ENCODE measurements at regions not wholly inside any gene's neighbourhood (a gene's known extent, or its start where the extent isn't known, plus 50 kb on each side); places are given as distances from the start of the nearest gene placed in this dataset.
"Not testable (repeated sequence)": the region's sequence is repeated elsewhere in the genome, so short reads cannot be mapped to it uniquely, and the experiment has no call there.

DNA sequence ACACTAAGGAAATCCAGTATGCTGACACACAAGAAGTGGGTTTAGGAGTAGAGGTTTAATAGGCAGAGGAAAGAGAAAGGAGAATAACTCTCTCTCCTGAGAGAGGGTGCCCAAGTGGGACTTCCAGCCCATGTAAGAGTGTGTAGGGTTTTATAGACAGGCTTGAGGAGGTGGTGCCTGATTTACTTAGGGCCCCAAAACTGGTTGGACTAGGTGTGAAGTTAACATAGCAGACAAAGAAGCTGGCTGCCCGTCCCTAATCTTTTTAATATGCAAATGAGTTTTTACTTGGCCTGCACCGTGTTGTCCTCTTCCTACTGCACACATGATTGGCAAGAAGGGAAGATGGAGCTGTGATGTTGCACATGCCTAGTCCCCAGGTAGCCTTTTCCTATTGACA lies 752.5 kb upstream of the SLITRK5 start:
- ATAC-seq: no peak
- Histone ChIP-seq H3K4me1 (no peaks in the 10 kb centered on the region), H3K36me3 (ENCODE audit: insufficient read depth in 1 of 2, low read depth in 1 of 2) (no peaks in the 10 kb centered on the region), H3K27ac (no peak overlapping the region), H3K27me3 (ENCODE audit: insufficient read depth in 3 of 3, low read length in 2 of 3) (no peaks in the 10 kb centered on the region), H3K4me3 (no peak overlapping the region), H3K9me3 (no peaks in the 10 kb centered on the region)
- DNase-seq: no peak
- intact Hi-C loops (cut with DNase I): no loop called here
- TF ChIP-seq, protein P1, sequence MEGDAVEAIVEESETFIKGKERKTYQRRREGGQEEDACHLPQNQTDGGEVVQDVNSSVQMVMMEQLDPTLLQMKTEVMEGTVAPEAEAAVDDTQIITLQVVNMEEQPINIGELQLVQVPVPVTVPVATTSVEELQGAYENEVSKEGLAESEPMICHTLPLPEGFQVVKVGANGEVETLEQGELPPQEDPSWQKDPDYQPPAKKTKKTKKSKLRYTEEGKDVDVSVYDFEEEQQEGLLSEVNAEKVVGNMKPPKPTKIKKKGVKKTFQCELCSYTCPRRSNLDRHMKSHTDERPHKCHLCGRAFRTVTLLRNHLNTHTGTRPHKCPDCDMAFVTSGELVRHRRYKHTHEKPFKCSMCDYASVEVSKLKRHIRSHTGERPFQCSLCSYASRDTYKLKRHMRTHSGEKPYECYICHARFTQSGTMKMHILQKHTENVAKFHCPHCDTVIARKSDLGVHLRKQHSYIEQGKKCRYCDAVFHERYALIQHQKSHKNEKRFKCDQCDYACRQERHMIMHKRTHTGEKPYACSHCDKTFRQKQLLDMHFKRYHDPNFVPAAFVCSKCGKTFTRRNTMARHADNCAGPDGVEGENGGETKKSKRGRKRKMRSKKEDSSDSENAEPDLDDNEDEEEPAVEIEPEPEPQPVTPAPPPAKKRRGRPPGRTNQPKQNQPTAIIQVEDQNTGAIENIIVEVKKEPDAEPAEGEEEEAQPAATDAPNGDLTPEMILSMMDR (IDR thresholded peaks at IDR 0.05): no peak
- 25 to 41% (median 31%) methylated on average over 2 of the region's 2 CpGs for WGBS, 3 donors

DNA sequence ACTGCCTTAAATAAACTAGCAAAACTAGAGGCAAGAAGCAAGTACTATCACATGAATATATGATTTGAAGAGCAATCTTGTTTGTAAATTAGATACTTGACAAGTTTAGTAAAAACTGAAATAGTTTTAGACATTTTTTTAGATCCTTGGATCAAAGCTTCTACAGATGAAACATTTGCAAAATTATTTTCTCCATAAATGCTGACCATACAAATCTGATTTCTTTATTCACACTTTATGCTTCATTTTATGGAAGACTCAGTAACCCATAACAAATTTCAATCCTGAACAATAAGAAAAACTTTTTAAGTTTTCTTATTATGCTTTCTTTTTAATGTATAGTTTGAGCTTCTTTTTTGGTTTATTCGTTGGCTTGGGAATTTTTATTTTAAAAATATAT lies 750.2 kb upstream of the SLITRK5 start:
- Histone ChIP-seq H3K27ac (no peak overlapping the region), H3K4me1 (no peaks in the 10 kb centered on the region), H3K9me3 (no peaks in the 10 kb centered on the region), H3K27me3 (ENCODE audit: insufficient read depth in 3 of 3, low read length in 2 of 3) (no peaks in the 10 kb centered on the region), H3K36me3 (ENCODE audit: insufficient read depth in 1 of 2, low read depth in 1 of 2) (no peaks in the 10 kb centered on the region), H3K4me3 (no peak overlapping the region)
- no peak for ATAC-seq
- WGBS, 3 donors: 70 to 75% (median 71%) methylated on average over 1 of the region's 1 CpG
- DNase-seq: no peak
- TF ChIP-seq, protein P1 (IDR thresholded peaks at IDR 0.05): no peak
- intact Hi-C loops (cut with DNase I): no loop called here

DNA sequence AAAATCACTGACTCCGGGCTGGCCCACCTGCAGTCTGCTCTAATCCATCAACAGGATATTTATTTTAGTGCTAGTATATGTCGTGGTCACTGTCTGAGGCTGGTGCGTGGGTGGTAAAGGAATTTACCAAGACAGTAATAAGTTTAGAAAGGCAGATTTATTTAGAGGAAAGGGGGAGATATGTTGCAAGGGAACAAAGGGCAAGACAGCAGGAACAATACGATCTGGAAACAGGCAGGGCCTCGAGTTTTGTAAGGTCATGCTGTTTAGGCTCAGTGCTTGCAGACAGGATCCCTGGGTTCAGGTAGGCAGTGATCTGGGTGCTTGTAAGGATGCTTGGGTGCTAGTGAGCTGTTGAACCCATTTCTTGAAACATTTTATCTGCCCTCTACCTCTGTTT lies 748.2 kb upstream of the SLITRK5 start:
- ATAC-seq (no peak), DNase-seq (no peak)
- Histone ChIP-seq H3K9me3 (no peaks in the 10 kb centered on the region), H3K4me1 (no peaks in the 10 kb centered on the region), H3K36me3 (ENCODE audit: insufficient read depth in 1 of 2, low read depth in 1 of 2) (no peaks in the 10 kb centered on the region), H3K4me3 (no peak overlapping the region), H3K27ac (no peak overlapping the region), H3K27me3 (ENCODE audit: insufficient read depth in 3 of 3, low read length in 2 of 3) (no peaks in the 10 kb centered on the region)
- WGBS, 3 donors: 43 to 49% (median 43%) methylated on average over 5 of the region's 5 CpGs
- intact Hi-C loops (cut with DNase I): no loop called here
- TF ChIP-seq, protein P1 (IDR thresholded peaks at IDR 0.05): no peak

DNA sequence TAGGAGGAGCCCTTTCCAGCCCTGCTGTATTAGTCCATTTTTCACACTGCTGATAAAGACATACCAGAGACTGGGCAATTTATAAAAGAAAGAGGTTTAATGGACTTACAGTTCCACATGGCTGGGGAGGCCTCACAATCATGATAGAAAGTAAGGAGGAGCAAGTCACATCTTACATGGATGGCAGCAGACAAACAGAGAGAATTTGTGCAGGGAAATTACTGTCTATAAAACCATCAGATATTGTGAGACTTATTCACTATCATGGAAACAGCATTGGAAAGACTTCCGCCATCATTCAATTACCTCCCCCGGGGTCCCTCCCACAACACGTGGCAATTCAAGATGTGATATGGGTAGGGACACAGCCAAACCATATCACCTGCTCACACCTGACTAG lies 744.3 kb upstream of the SLITRK5 start:
- H3K27ac ChIP-seq; H3K4me3 ChIP-seq; intact Hi-C loops (cut with DNase I); H3K4me1 ChIP-seq; DNase-seq; H3K36me3 ChIP-seq (ENCODE audit: insufficient read depth in 1 of 2, low read depth in 1 of 2); ATAC-seq; H3K27me3 ChIP-seq (ENCODE audit: insufficient read depth in 3 of 3, low read length in 2 of 3); H3K9me3 ChIP-seq: not testable (repeated sequence)
- 91 to 93% (median 91%) methylated on average over 3 of the region's 3 CpGs for WGBS, 3 donors

DNA sequence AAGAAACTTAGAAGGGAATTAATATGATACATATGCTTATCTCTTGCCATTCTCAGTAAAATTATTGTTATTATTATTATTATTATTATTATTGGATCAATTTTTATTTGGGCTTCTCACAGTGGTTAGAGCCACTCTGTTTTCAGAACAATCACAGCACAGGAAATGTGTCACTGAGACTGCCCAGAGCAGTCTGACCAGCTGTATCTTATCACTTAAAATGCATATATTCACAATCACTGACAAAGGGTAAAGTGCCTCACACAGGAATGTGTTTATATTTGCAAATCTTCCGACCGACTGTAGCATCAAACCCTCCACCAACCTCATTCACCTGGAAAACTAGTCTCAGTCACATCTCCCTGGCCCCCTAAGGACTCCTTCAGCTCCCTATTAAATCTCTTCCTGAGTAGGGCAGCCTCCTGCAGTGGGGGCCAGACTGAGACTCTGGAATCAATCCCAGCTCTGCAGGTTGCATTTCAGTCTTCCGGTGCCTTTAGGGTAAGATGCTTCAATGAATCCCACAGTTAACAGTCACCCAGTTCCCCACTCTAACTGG lies 738.3 kb upstream of the SLITRK5 start:
- H3K27ac ChIP-seq: no peak overlapping the region
- WGBS, 3 donors: 30 to 35% (median 34%) methylated on average over 3 of the region's 3 CpGs
- no peaks in the 10 kb centered on the region for H3K27me3 ChIP-seq (ENCODE audit: insufficient read depth in 3 of 3, low read length in 2 of 3)
- H3K9me3 ChIP-seq: no peaks in the 10 kb centered on the region
- DNase-seq: no peak
- H3K36me3 ChIP-seq (ENCODE audit: insufficient read depth in 1 of 2, low read depth in 1 of 2): no peaks in the 10 kb centered on the region
- TF ChIP-seq, protein P1 (IDR thresholded peaks at IDR 0.05): no peak
- no peak for ATAC-seq
- no peaks in the 10 kb centered on the region for H3K4me1 ChIP-seq
- no peak overlapping the region for H3K4me3 ChIP-seq
- intact Hi-C loops (cut with DNase I): no loop called here
